ENCODE measurements at regions not wholly inside any gene's neighbourhood (a gene's known extent, or its start where the extent isn't known, plus 50 kb on each side); places are given as distances from the start of the nearest gene placed in this dataset.

GRCh38 chr3:187610981-187611511 is 59.1 kb downstream of the SST start:
- Histone ChIP-seq H3K27me3 (no peaks in the 10 kb centered on the region), H3K36me3 (no peaks in the 10 kb centered on the region), H3K4me3 (no peak overlapping the region), H3K4me1 (no peaks in the 10 kb centered on the region), H3K9me3 (no peaks in the 10 kb centered on the region), H3K27ac (no peak overlapping the region)
- FAIRE-seq (no peak), DNase-seq (peak in 1 of 6 donors; percentile 14), ATAC-seq (peak in 1 of 4 donors; percentile 34)
- no peak for TF ChIP-seq CTCF (IDR thresholded peaks at IDR 0.05)
- intact Hi-C loops (cut with DNase I): no loop called here
- 8 to 11% methylated on average over 1 of the region's 1 CpG for WGBS, 2 donors

GRCh38 chr3:187594272-187594671 is 75.9 kb downstream of the SST start:
- WGBS, 2 donors: 28 to 35% methylated on average over 2 of the region's 2 CpGs
- H3K36me3 ChIP-seq: no peaks in the 10 kb centered on the region
- FAIRE-seq (no peak), ATAC-seq (no peak), DNase-seq (no peak)
- H3K4me3 ChIP-seq: no peak overlapping the region
- TF ChIP-seq CTCF (IDR thresholded peaks at IDR 0.05): no peak
- no peaks in the 10 kb centered on the region for H3K9me3 ChIP-seq
- H3K4me1 ChIP-seq: no peaks in the 10 kb centered on the region
- H3K27me3 ChIP-seq: no peaks in the 10 kb centered on the region
- intact Hi-C loops (cut with DNase I): no loop called here
- H3K27ac ChIP-seq: no peak overlapping the region

GRCh38 chr3:187593451-187593850 is 76.7 kb downstream of the SST start:
- DNase-seq: no peak
- FAIRE-seq: no peak

GRCh38 chr3:187590861-187591576 is 79.2 kb downstream of the SST start:
- no peak for DNase-seq
- Histone ChIP-seq H3K4me3 (no peak overlapping the region), H3K27ac (no peak overlapping the region), H3K4me1 (no peaks in the 10 kb centered on the region), H3K27me3 (no peaks in the 10 kb centered on the region), H3K36me3 (no peaks in the 10 kb centered on the region), H3K9me3 (no peaks in the 10 kb centered on the region)
- no peak for ATAC-seq
- WGBS, 2 donors: 52 to 56% methylated on average over 10 of the region's 10 CpGs
- FAIRE-seq: no peak
- intact Hi-C loops (cut with DNase I): no loop called here
- no peak for TF ChIP-seq CTCF (IDR thresholded peaks at IDR 0.05)

More at GRCh38 chr3:187593451-187593850, 76.7 kb downstream of the SST start:
- H3K27ac ChIP-seq: no peak overlapping the region
- H3K9me3 ChIP-seq: no peaks in the 10 kb centered on the region
- 51 to 70% methylated on average over 5 of the region's 5 CpGs for WGBS, 2 donors
- intact Hi-C loops (cut with DNase I): no loop called here
- H3K4me1 ChIP-seq: no peaks in the 10 kb centered on the region
- H3K27me3 ChIP-seq: no peaks in the 10 kb centered on the region
- TF ChIP-seq CTCF (IDR thresholded peaks at IDR 0.05): no peak
- ATAC-seq: no peak
- no peaks in the 10 kb centered on the region for H3K36me3 ChIP-seq
- H3K4me3 ChIP-seq: no peak overlapping the region

GRCh38 chr3:187587076-187587475 is 83.1 kb downstream of the SST start:
- WGBS, 2 donors: 66 to 74% methylated on average over 4 of the region's 4 CpGs
- TF ChIP-seq CTCF (IDR thresholded peaks at IDR 0.05): no peak

More at GRCh38 chr3:187587076-187587475, 83.1 kb downstream of the SST start:
- FAIRE-seq (no peak), DNase-seq (no peak), ATAC-seq (no peak)
- Histone ChIP-seq H3K27ac (no peak overlapping the region), H3K4me1 (no peaks in the 10 kb centered on the region), H3K9me3 (no peaks in the 10 kb centered on the region), H3K27me3 (no peaks in the 10 kb centered on the region), H3K4me3 (no peak overlapping the region), H3K36me3 (no peaks in the 10 kb centered on the region)
- intact Hi-C loops (cut with DNase I): no loop called here
